AG08396 (cell line): ENCODE measurements at regions not wholly inside any gene's neighbourhood (a gene's known extent, or its start where the extent isn't known, plus 50 kb on each side); places are given as distances from the start of the nearest gene placed in this dataset.
"Not testable (repeated sequence)": the region's sequence is repeated elsewhere in the genome, so short reads cannot be mapped to it uniquely, and the experiment has no call there.

ENCODE experiments used
- DNase-seq: peaks from one replicate; pipeline ENCODE4 v3.0.0; 2012; ENCODE audit warnings: low spot score, mixed read lengths

- DNase-seq, result no peak
Observed at GRCh38 chr16:66097751-66098150, 268.7 kb upstream of the CDH5 start.

GRCh38 chr16:66095676-66096075 is 270.8 kb upstream of the CDH5 start:
- no peak for DNase-seq

GRCh38 chr16:66093191-66093590 is 273.3 kb upstream of the CDH5 start:
- no peak for DNase-seq

GRCh38 chr16:66091471-66091891 is 275.0 kb upstream of the CDH5 start:
- peak; percentile 24 for DNase-seq

- no peak for DNase-seq
Observed at GRCh38 chr16:66088681-66089080, 277.8 kb upstream of the CDH5 start.

- DNase-seq, result no peak
Observed at GRCh38 chr16:66087308-66087707, 279.2 kb upstream of the CDH5 start.

- DNase-seq, result no peak
Observed at GRCh38 chr16:66085651-66086050, 280.8 kb upstream of the CDH5 start.

- DNase-seq, result not testable (repeated sequence)
Observed at GRCh38 chr16:66084731-66085130, 281.8 kb upstream of the CDH5 start.

- DNase-seq, result no peak
Observed at GRCh38 chr16:66084306-66084705, 282.2 kb upstream of the CDH5 start.

GRCh38 chr16:66083171-66083570 is 283.3 kb upstream of the CDH5 start:
- no peak for DNase-seq

- DNase-seq, result no peak
Observed at GRCh38 chr16:66082424-66082823, 284.1 kb upstream of the CDH5 start.

GRCh38 chr16:66081775-66082366 is 284.6 kb upstream of the CDH5 start:
- peak; percentile 14 for DNase-seq

- DNase-seq, result no peak
Observed at GRCh38 chr16:66079671-66080334, 286.7 kb upstream of the CDH5 start.

GRCh38 chr16:66070140-66070917 is 296.2 kb upstream of the CDH5 start:
- DNase-seq, result peak; percentile 41

- DNase-seq, result no peak
Observed at GRCh38 chr16:66069587-66069986, 296.9 kb upstream of the CDH5 start.

GRCh38 chr16:66066404-66066803 is 300.1 kb upstream of the CDH5 start:
- no peak for DNase-seq

- no peak for DNase-seq
Observed at GRCh38 chr16:66065925-66066324, 300.6 kb upstream of the CDH5 start.

GRCh38 chr16:66064801-66065530 is 301.5 kb upstream of the CDH5 start:
- DNase-seq, result no peak

- no peak for DNase-seq
Observed at GRCh38 chr16:66058832-66059231, 307.7 kb upstream of the CDH5 start.

- DNase-seq, result peak; percentile 12
Observed at GRCh38 chr16:66058172-66058691, 308.3 kb upstream of the CDH5 start.

GRCh38 chr16:66057057-66057456 is 309.4 kb upstream of the CDH5 start:
- DNase-seq, result no peak

GRCh38 chr16:66054095-66054494 is 312.4 kb upstream of the CDH5 start:
- DNase-seq, result no peak
